Occipital lobe (tissue), 1 donor: ENCODE measurements at regions not wholly inside any gene's neighbourhood (a gene's known extent, or its start where the extent isn't known, plus 50 kb on each side); places are given as distances from the start of the nearest gene placed in this dataset.
A peak's percentile ranks its signal among the peaks of the same experiment; 100 is the strongest.

ENCODE experiments used
- DNase-seq: peaks from one replicate; lab custom pipeline; 2025; lab: John Stamatoyannopoulos, UW

- DNase-seq = peak; percentile 4
These were observed 111.8 kb upstream of the ZNF438 start for GRCh38 chr10:31143331-31143935.

GRCh38 chr10:31145986-31146385 is 114.3 kb upstream of the ZNF438 start:
- DNase-seq = no peak

GRCh38 chr10:31146491-31147209 is 115.0 kb upstream of the ZNF438 start:
- DNase-seq = no peak

GRCh38 chr10:31147210-31147608 is 115.5 kb upstream of the ZNF438 start:
- DNase-seq = no peak

- DNase-seq = no peak
These were observed 117.3 kb upstream of the ZNF438 start for GRCh38 chr10:31148951-31149350.

- DNase-seq = no peak
These were observed 118.3 kb upstream of the ZNF438 start for GRCh38 chr10:31149835-31150512.

GRCh38 chr10:31151301-31151700 is 119.6 kb upstream of the ZNF438 start:
- DNase-seq = no peak

- DNase-seq = no peak
These were observed 120.9 kb upstream of the ZNF438 start for GRCh38 chr10:31152421-31153135.

GRCh38 chr10:31153161-31153560 is 121.5 kb upstream of the ZNF438 start:
- no peak for DNase-seq

GRCh38 chr10:31153692-31154091 is 122.0 kb upstream of the ZNF438 start:
- no peak for DNase-seq

GRCh38 chr10:31154996-31155395 is 123.3 kb upstream of the ZNF438 start:
- DNase-seq = no peak

- peak; percentile 27 for DNase-seq
These were observed 125.7 kb upstream of the ZNF438 start for GRCh38 chr10:31157123-31158010.

- no peak for DNase-seq
These were observed 126.5 kb upstream of the ZNF438 start for GRCh38 chr10:31158011-31158658.

GRCh38 chr10:31166606-31167005 is 134.9 kb upstream of the ZNF438 start:
- no peak for DNase-seq

GRCh38 chr10:31170636-31171035 is 139.0 kb upstream of the ZNF438 start:
- no peak for DNase-seq

- no peak for DNase-seq
These were observed 139.9 kb upstream of the ZNF438 start for GRCh38 chr10:31171402-31172083.

- no peak for DNase-seq
These were observed 141.3 kb upstream of the ZNF438 start for GRCh38 chr10:31172925-31173324.

GRCh38 chr10:31173752-31174151 is 142.1 kb upstream of the ZNF438 start:
- DNase-seq = no peak

- no peak for DNase-seq
These were observed 139.8 kb upstream of the ZEB1 start for GRCh38 chr10:31179091-31179680.
